PC-9 (cell line): ENCODE measurements at regions not wholly inside any gene's neighbourhood (a gene's known extent, or its start where the extent isn't known, plus 50 kb on each side); places are given as distances from the start of the nearest gene placed in this dataset.

Experiments
- BruUV-seq: library from RNA; stranded (reverse); fragments of 400-500 nt; replicated peaks from 2 replicates; lab custom pipeline; 2021; lab: Mats Ljungman, UMichigan
- CTCF ChIA-PET: fragments of 300-600 bp; sonication (Branson Sonifier 250); formaldehyde crosslinking; loops from one replicate; lab custom pipeline; 2022; ENCODE audit warnings: antibody characterized with exemption; lab: Charles Lee
- POLR2A ChIA-PET: fragments of 300-600 bp; sonication (Branson Sonifier 250); formaldehyde crosslinking; loops from one replicate; lab custom pipeline; 2022; ENCODE audit warnings: antibody characterized with exemption; ENCODE audit not compliant: unreplicated experiment; lab: Charles Lee
- DNase-seq, 2 experiments: peaks; one replicate each; pipeline versions ENCODE4 v3.0.0 to v3.0.0-alpha.2; 2015 to 2022; ENCODE audit warnings: mixed read lengths in 1 of 2
- H2AFZ ChIP-seq: fragments of 200-600 bp; sonication (generic); 2 replicates; pipeline ENCODE4 v1.8.1; 2017; ENCODE audit warnings: antibody characterized with exemption
- H3F3A ChIP-seq: fragments of 200-600 bp; sonication (generic); 2 replicates; pipeline ENCODE4 v1.8.1; 2017; ENCODE audit warnings: antibody characterized with exemption, mild to moderate bottlenecking, low read depth; ENCODE audit not compliant: insufficient read depth
- H3K27ac ChIP-seq: fragments of 200-600 bp; sonication (generic); 2 replicates; pipeline ENCODE4 v1.6.1; 2016; ENCODE audit warnings: mixed run types
- H3K27me3 ChIP-seq: fragments of 200-600 bp; sonication (generic); 2 replicates; pipeline ENCODE4 v1.6.1; 2016; ENCODE audit warnings: low read depth, mixed run types; ENCODE audit not compliant: insufficient read depth
- H3K36me3 ChIP-seq: fragments of 200-600 bp; sonication (generic); 2 replicates; pipeline ENCODE4 v1.6.1; 2016; ENCODE audit warnings: low read depth, mixed run types
- H3K4me1 ChIP-seq: fragments of 200-600 bp; sonication (generic); replicated peaks from 2 replicates; pipeline ENCODE4 v1.6.1; 2016; ENCODE audit warnings: mixed run types; ENCODE audit not compliant: insufficient read depth
- H3K4me2 ChIP-seq: fragments of 200-600 bp; sonication (generic); 2 replicates; pipeline ENCODE4 v1.6.1; 2017; ENCODE audit warnings: mixed run types
- H3K4me3 ChIP-seq: fragments of 200-600 bp; sonication (generic); 2 replicates; pipeline ENCODE4 v1.6.1; 2016; ENCODE audit warnings: mixed run types
- H3K79me2 ChIP-seq: fragments of 200-600 bp; sonication (generic); 2 replicates; pipeline ENCODE4 v1.6.1; 2017; ENCODE audit warnings: low read depth, mixed run types
- H3K9me2 ChIP-seq: fragments of 200-600 bp; sonication (generic); 2 replicates; pipeline ENCODE4 v1.8.1; 2017; ENCODE audit warnings: mild to moderate bottlenecking; ENCODE audit not compliant: insufficient read depth
- H3K9me3 ChIP-seq: fragments of 200-600 bp; sonication (generic); 2 replicates; pipeline ENCODE4 v1.8.1; 2016; ENCODE audit warnings: low read depth; ENCODE audit not compliant: insufficient read depth
- H4K20me1 ChIP-seq: fragments of 200-600 bp; sonication (generic); 2 replicates; pipeline ENCODE4 v1.8.1; 2017; ENCODE audit not compliant: insufficient read depth
- CTCF ChIP-seq: fragments of 200-600 bp; sonication (generic); conservative IDR thresholded peaks from 2 replicates; pipeline ENCODE4 v1.6.1; 2017; ENCODE audit warnings: mixed run types, antibody characterized with exemption, mild to moderate bottlenecking, moderate library complexity
- EZH2 ChIP-seq: fragments of 200-600 bp; sonication (generic); IDR thresholded peaks from 2 replicates; pipeline ENCODE4 v1.8.0; 2017; ENCODE audit warnings: antibody characterized with exemption, low read depth
- intact Hi-C: fragments of 100-400 bp; cut with micrococcal nuclease; formaldehyde crosslinking; loops from one replicate; pipeline ENCODE4 v1.10.0; 2022; ENCODE audit not compliant: unreplicated experiment

- no peaks in the 10 kb centered on the region for H3K9me2 ChIP-seq
- H2AFZ ChIP-seq: no peak overlapping the region
- H3K4me2 ChIP-seq: no peak overlapping the region
- no peaks in the 10 kb centered on the region for H3K36me3 ChIP-seq
- ChIA-PET POLR2A (no interaction called here), CTCF (no interaction called here)
- peaks cover 20% of the 10 kb centered on the region; the same call in 1 of the 2 replicates for H3K27me3 ChIP-seq
- intact Hi-C loops: no loop called here
- H3K4me3 ChIP-seq: no peak overlapping the region
- no peaks in the 10 kb centered on the region for H4K20me1 ChIP-seq
- H3K79me2 ChIP-seq: no peaks in the 10 kb centered on the region
- no peak overlapping the region for H3K27ac ChIP-seq
- H3K9me3 ChIP-seq: no peaks in the 10 kb centered on the region
- no peak for DNase-seq
- no peaks in the 10 kb centered on the region for H3K4me1 ChIP-seq
- no peak for TF ChIP-seq EZH2
- TF ChIP-seq CTCF: no peak
- no peaks in the 10 kb centered on the region for H3F3A ChIP-seq
- no TSS peak for BruUV-seq
Observed at GRCh38 chr5:159435855-159436254, 105.6 kb upstream of the IL12B start.

GRCh38 chr5:159438092-159438491, 107.8 kb upstream of the IL12B start:
- no peaks in the 10 kb centered on the region for H3K9me3 ChIP-seq
- no peak for DNase-seq
- no peaks in the 10 kb centered on the region for H3K4me1 ChIP-seq
- no peak overlapping the region for H3K27ac ChIP-seq
- no peaks in the 10 kb centered on the region for H3K79me2 ChIP-seq
- ChIA-PET CTCF (no interaction called here), POLR2A (no interaction called here)
- H3K27me3 ChIP-seq: peaks cover 10% of the 10 kb centered on the region; the same call in 1 of the 2 replicates
- no peaks in the 10 kb centered on the region for H3F3A ChIP-seq
- no peak overlapping the region for H3K4me3 ChIP-seq
- no peaks in the 10 kb centered on the region for H4K20me1 ChIP-seq
- intact Hi-C loops: no loop called here
- no peak overlapping the region for H3K4me2 ChIP-seq
- BruUV-seq: no TSS peak
- H2AFZ ChIP-seq: no peak overlapping the region
- H3K9me2 ChIP-seq: no peaks in the 10 kb centered on the region
- H3K36me3 ChIP-seq: no peaks in the 10 kb centered on the region
- no peak for TF ChIP-seq EZH2
- TF ChIP-seq CTCF: no peak

GRCh38 chr5:159439002-159439401, 108.7 kb upstream of the IL12B start:
- H3K79me2 ChIP-seq: no peaks in the 10 kb centered on the region
- H3K36me3 ChIP-seq: no peaks in the 10 kb centered on the region
- no peaks in the 10 kb centered on the region for H3F3A ChIP-seq
- H3K4me3 ChIP-seq: no peak overlapping the region
- ChIA-PET POLR2A (no interaction called here), CTCF (no interaction called here)
- H4K20me1 ChIP-seq: no peaks in the 10 kb centered on the region
- no peak overlapping the region for H2AFZ ChIP-seq
- no peaks in the 10 kb centered on the region for H3K9me3 ChIP-seq
- H3K27me3 ChIP-seq: peaks cover 4% of the 10 kb centered on the region; the same call in 1 of the 2 replicates
- H3K4me2 ChIP-seq: no peak overlapping the region
- H3K27ac ChIP-seq: no peak overlapping the region
- intact Hi-C loops: no loop called here
- TF ChIP-seq EZH2: no peak
- BruUV-seq: no TSS peak
- H3K9me2 ChIP-seq: no peaks in the 10 kb centered on the region
- no peaks in the 10 kb centered on the region for H3K4me1 ChIP-seq
- DNase-seq: no peak

GRCh38 chr5:159440235-159440634, 109.9 kb upstream of the IL12B start:
- Histone ChIP-seq H4K20me1 (no peaks in the 10 kb centered on the region), H2AFZ (no peak overlapping the region), H3K27me3 (no peaks in the 10 kb centered on the region), H3K4me1 (peaks cover 7% of the 10 kb centered on the region; the same call in 1 of the 2 replicates), H3K4me2 (no peak overlapping the region), H3F3A (no peaks in the 10 kb centered on the region), H3K9me2 (no peaks in the 10 kb centered on the region), H3K79me2 (no peaks in the 10 kb centered on the region), H3K9me3 (no peaks in the 10 kb centered on the region), H3K4me3 (no peak overlapping the region), H3K27ac (no peak overlapping the region), H3K36me3 (no peaks in the 10 kb centered on the region)
- TF ChIP-seq EZH2: no peak
- no peak for TF ChIP-seq CTCF
- no TSS peak for BruUV-seq
- no peak for DNase-seq
- intact Hi-C loops: loop anchor here (5.0 to 10.0 kb wide), 2 partner anchors 108 to 955 kb away; partner anchors contain the start of gene IL12B
- ChIA-PET POLR2A (no interaction called here), CTCF (interaction anchor here (2.0 kb wide), 1 partner anchor 154 kb away, joined by 4 read pairs; no protein-coding TSS in a partner anchor)
